Common myeloid progenitor, CD34-positive (primary cell): ENCODE measurements at regions not wholly inside any gene's neighbourhood (a gene's known extent, or its start where the extent isn't known, plus 50 kb on each side); places are given as distances from the start of the nearest gene placed in this dataset.

Source experiments
- CTCF ChIA-PET: fragments of 350-600 bp; sonication (Branson Sonifier 250); formaldehyde crosslinking; loops from one replicate; lab custom pipeline; 2021; ENCODE audit warnings: antibody characterized with exemption; lab: Charles Lee
- POLR2A ChIA-PET: fragments of 350-600 bp; sonication (Branson Sonifier 250); formaldehyde crosslinking; loops from one replicate; lab custom pipeline; 2021; ENCODE audit warnings: antibody characterized with exemption; lab: Charles Lee
- DNase-seq, 3 donors: peaks; one replicate each; pipeline versions ENCODE4 v3.0.0 to v3.0.0-alpha.2; 2013
- H3K27ac ChIP-seq, 2 experiments: 1 replicate in 1 of 2; 2 replicates in 1 of 2; pipeline ENCODE4 v1.7.0; 2013; ENCODE audit warnings: inconsistent platforms in 2 of 2, low read length in 2 of 2, mild to moderate bottlenecking in 2 of 2, low read depth in 1 of 2, moderate library complexity in 1 of 2; ENCODE audit not compliant: severe bottlenecking in 2 of 2, insufficient read depth in 1 of 2, poor library complexity in 1 of 2
- H3K27me3 ChIP-seq, 5 experiments: replicated peaks in 2 of 5; 1 replicate in 3 of 5; 2 replicates in 2 of 5; pipeline versions ENCODE4 v1.6.1 to v1.7.0; 2013; ENCODE audit warnings: low read length in 4 of 5, mild to moderate bottlenecking in 2 of 5, moderate library complexity in 2 of 5, inconsistent platforms in 1 of 5; ENCODE audit not compliant: insufficient read depth in 5 of 5, control insufficient read depth in 4 of 5
- H3K36me3 ChIP-seq, 4 experiments: 1 replicate in 2 of 4; 2 replicates in 2 of 4; pipeline versions ENCODE4 v1.6.1 to v1.7.0; 2013; ENCODE audit warnings: low read length in 3 of 4, control low read depth in 1 of 4, mild to moderate bottlenecking in 1 of 4; ENCODE audit not compliant: control insufficient read depth in 4 of 4, insufficient read depth in 4 of 4
- H3K4me1 ChIP-seq, 4 experiments: 1 replicate in 3 of 4; 2 replicates in 1 of 4; pipeline versions ENCODE4 v1.6.1 to v1.7.1; 2013; ENCODE audit warnings: low read length in 3 of 4, mild to moderate bottlenecking in 3 of 4, control low read depth in 1 of 4, inconsistent platforms in 1 of 4, moderate library complexity in 1 of 4; ENCODE audit not compliant: control insufficient read depth in 4 of 4, insufficient read depth in 4 of 4; ENCODE audit errors: control extremely low read depth in 1 of 4
- H3K4me3 ChIP-seq, 7 experiments: 1 replicate in 4 of 7; 2 replicates in 3 of 7; pipeline versions ENCODE4 v1.5.1 to v1.7.0; 2013; ENCODE audit warnings: mild to moderate bottlenecking in 7 of 7, low read length in 6 of 7, moderate library complexity in 6 of 7, inconsistent platforms in 2 of 7, low read depth in 2 of 7, control low read depth in 1 of 7; ENCODE audit not compliant: insufficient read depth in 4 of 7, control insufficient read depth in 1 of 7; ENCODE audit errors: extremely low read depth in 1 of 7
- H3K9me3 ChIP-seq, 5 experiments: 1 replicate in 4 of 5; 2 replicates in 1 of 5; pipeline versions ENCODE4 v1.6.1 to v1.7.1; 2013; ENCODE audit warnings: low read length in 4 of 5, mild to moderate bottlenecking in 2 of 5, inconsistent platforms in 1 of 5, low read depth in 1 of 5, moderate library complexity in 1 of 5; ENCODE audit not compliant: control insufficient read depth in 4 of 5, insufficient read depth in 2 of 5; ENCODE audit errors: control extremely low read depth in 1 of 5
- WGBS: methylation state at CpG from one replicate; pipeline ENCODE4 v1.1.5; 2013; ENCODE audit not compliant: insufficient coverage; 5-methylcytosine and 5-hydroxymethylcytosine counted together

- POLR2A ChIA-PET = no interaction called here
- H3K36me3 ChIP-seq = no peaks in the 10 kb centered on the region
- no peaks in the 10 kb centered on the region for H3K9me3 ChIP-seq
- DNase-seq = no peak
- CTCF ChIA-PET = no interaction called here
- H3K4me1 ChIP-seq = peaks cover 0 to 7% (median 1%) of the 10 kb centered on the region in 4 experiments
- H3K27ac ChIP-seq = no peak overlapping the region
- H3K27me3 ChIP-seq = no peaks in the 10 kb centered on the region
- no peak overlapping the region for H3K4me3 ChIP-seq
Measured at GRCh38 chr12:90333939-90334338, 621.0 kb downstream of the CCER1 start.

DNA sequence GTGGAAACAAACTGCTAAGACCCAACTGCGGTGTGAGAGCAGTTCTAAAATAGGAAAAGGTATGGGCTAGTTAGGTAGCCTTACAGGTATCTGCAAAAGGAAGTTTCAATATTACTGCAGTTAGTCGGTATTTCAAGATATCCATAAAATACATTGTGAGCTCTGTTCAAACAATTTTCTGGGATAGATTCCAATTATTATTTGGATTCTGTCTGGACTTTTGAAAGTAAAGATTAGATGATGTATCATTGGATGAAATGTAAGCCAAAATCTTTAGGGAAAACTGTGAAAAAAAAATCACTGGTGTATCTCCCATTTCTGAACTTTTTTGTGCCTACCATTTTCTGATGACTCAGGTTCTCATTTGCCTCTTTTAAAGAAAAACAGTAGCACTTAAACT, 621.6 kb downstream of the CCER1 start:
- no CpG with 5 or more reads among the region's 2 CpGs for WGBS
- Histone ChIP-seq H3K4me1 (peaks cover 0 to 7% (median 1%) of the 10 kb centered on the region in 4 experiments), H3K27ac (no peak overlapping the region), H3K9me3 (no peaks in the 10 kb centered on the region), H3K27me3 (no peaks in the 10 kb centered on the region), H3K4me3 (no peak overlapping the region), H3K36me3 (no peaks in the 10 kb centered on the region)
- no peak for DNase-seq
- CTCF ChIA-PET = no interaction called here
- POLR2A ChIA-PET = no interaction called here

- DNase-seq = no peak
- H3K27ac ChIP-seq = no peak overlapping the region
- H3K4me1 ChIP-seq = peaks cover 0 to 7% (median 1%) of the 10 kb centered on the region in 4 experiments
- no peaks in the 10 kb centered on the region for H3K27me3 ChIP-seq
- no peaks in the 10 kb centered on the region for H3K36me3 ChIP-seq
- POLR2A ChIA-PET = no interaction called here
- CTCF ChIA-PET = no interaction called here
- no peak overlapping the region for H3K4me3 ChIP-seq
- H3K9me3 ChIP-seq = no peaks in the 10 kb centered on the region
- WGBS = no CpG with 5 or more reads among the region's 1 CpG
Measured at GRCh38 chr12:90331821-90332220, 623.2 kb downstream of the CCER1 start.

DNA sequence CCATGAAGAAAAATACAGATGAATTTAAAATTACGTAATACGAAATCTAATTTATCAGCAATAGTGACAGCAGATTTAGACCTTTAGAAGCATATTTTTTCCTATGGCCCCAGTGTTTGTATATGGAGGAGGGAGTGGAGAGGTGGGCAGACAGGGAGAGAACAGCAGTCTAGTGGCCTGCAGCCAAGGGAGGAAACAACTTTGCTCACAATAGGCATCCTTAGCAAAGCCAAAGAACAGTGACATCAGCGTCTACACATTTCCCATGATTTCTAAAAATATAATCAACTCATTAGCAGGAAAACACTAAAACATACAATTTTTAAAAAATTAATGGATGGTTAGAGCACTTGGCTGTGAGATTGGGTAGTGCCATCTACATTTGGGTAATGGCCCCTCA, 622.6 kb upstream of the ATP2B1 start:
- ChIA-PET POLR2A (no interaction called here), CTCF (no interaction called here)
- no peak overlapping the region for H3K4me3 ChIP-seq
- no CpG with 5 or more reads among the region's 3 CpGs for WGBS
- H3K4me1 ChIP-seq = peaks cover 0 to 7% (median 1%) of the 10 kb centered on the region in 4 experiments
- DNase-seq = no peak
- no peaks in the 10 kb centered on the region for H3K27me3 ChIP-seq
- no peak overlapping the region for H3K27ac ChIP-seq
- H3K36me3 ChIP-seq = no peaks in the 10 kb centered on the region
- no peaks in the 10 kb centered on the region for H3K9me3 ChIP-seq

DNA sequence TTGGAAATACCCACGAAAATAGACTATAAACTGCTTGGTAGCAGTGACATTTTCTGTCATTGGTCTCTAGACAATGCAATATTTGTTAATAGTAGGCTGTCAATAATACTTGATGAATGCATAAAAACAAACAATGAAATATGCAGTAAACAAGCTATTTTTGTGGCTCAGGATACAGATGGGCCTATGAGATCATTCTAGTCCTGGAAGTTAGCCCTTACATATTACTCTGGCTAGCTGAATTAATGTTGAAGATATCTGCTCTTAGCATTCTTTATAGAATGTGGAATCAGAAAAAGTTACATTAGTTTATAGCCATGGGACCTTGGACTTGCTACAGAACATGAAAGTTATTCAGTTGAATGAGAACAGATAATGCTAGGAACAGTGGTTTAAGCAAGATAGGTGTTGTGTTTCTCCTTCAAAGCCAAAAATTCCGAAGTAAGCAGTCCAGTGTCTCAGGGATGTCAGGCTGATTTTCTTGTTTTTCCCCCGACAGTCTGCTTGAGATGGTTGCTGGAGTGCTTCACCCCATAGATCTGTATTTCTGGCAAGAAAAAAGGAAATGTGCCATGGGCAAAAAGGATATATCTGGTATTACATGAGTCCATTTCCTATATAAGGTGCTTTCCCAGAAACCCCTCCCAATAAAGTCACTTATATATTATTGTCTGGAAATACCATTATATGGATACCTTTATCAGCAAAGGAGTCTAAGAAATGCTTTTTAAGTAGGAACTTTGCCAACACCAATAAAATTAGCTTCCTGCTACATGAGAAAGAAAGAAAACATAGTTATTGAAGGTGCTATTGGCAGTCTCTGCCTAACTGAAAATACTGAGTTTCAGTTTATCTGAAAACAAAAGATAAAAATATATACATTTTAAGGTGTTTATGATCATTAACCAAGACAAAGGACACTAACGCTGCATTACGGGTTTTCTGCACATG, 619.4 kb upstream of the ATP2B1 start:
- ChIA-PET POLR2A (no interaction called here), CTCF (no interaction called here)
- 96% methylated on average over 3 of the region's 5 CpGs for WGBS
- Histone ChIP-seq H3K4me1 (no peaks in the 10 kb centered on the region), H3K27ac (no peak overlapping the region), H3K27me3 (no peaks in the 10 kb centered on the region), H3K36me3 (no peaks in the 10 kb centered on the region), H3K4me3 (no peak overlapping the region), H3K9me3 (no peaks in the 10 kb centered on the region)
- no peak for DNase-seq

DNA sequence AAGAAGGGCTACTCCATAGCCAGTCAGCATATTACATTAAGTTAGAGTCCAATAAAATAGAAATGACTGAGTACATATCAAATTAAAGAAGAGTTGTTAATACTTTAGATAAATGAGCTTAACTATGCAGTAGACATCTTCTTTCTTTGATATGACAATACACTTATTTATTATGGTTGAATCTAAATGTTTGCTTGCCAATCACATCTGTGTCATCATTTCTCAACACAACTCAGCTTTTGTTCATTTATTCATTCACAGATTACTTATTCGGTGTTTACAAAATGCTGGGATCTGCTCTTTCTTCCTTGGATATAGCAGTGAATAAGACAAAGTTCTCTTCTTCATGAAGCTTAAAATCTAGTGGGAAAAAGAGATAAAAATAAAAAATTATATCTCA, 614.6 kb upstream of the ATP2B1 start:
- no peaks in the 10 kb centered on the region for H3K4me1 ChIP-seq
- ChIA-PET CTCF (interaction anchor here (0.6 kb wide), 1 partner anchor 623 kb away, joined by 3 read pairs; no protein-coding TSS in a partner anchor), POLR2A (no interaction called here)
- H3K9me3 ChIP-seq = peaks cover 0 to 6% (median 0%) of the 10 kb centered on the region in 5 experiments
- WGBS = no CpG with 5 or more reads among the region's 1 CpG
- H3K36me3 ChIP-seq = no peaks in the 10 kb centered on the region
- DNase-seq = no peak
- H3K27me3 ChIP-seq = no peaks in the 10 kb centered on the region
- H3K4me3 ChIP-seq = no peak overlapping the region
- no peak overlapping the region for H3K27ac ChIP-seq

DNA sequence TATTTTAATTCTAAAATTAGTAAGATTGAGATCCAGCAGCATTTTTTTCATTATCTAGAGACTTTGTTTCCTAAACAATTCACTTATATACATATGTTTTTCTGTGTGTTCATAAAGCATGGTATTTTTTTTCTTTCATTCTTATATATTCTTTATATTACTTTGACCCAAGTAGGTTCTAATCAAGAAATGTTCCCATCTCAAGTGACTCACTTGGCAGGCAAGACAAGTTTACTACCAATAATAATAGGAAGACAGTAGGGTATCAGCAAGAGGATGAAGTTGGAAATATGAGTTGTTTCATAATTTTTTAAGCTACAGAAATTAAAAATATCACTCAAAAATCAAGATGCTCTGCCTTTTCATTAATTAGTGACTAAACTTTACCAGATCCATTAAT, 613.4 kb upstream of the ATP2B1 start:
- CTCF ChIA-PET = no interaction called here
- POLR2A ChIA-PET = no interaction called here

More for the DNA sequence above, 613.4 kb upstream of the ATP2B1 start:
- Histone ChIP-seq H3K9me3 (peaks cover 0 to 6% (median 0%) of the 10 kb centered on the region in 5 experiments), H3K36me3 (no peaks in the 10 kb centered on the region), H3K27me3 (no peaks in the 10 kb centered on the region), H3K4me3 (no peak overlapping the region), H3K27ac (no peak overlapping the region), H3K4me1 (no peaks in the 10 kb centered on the region)
- no peak for DNase-seq
